ENCODE measurements at regions not wholly inside any gene's neighbourhood (a gene's known extent, or its start where the extent isn't known, plus 50 kb on each side); places are given as distances from the start of the nearest gene placed in this dataset.

DNA sequence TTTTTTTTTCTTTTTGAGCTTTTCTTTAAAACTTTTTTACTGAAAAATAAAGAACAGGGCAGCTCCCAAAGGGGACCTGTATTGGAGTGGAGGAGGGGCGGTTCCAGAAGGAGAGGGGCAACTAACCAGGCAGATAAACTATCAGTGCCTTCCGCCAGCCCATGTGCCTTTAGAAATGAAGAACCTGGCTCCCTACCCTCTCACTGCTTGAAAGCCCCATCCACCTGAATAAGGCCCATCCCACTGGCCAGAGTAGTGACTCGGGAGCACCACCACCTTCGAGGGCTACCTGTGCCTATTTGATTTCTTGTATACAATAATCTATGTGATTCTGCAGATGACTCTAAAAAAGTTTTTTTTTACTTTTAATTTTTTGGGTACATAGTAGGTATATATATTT lies 276.7 kb downstream of the PSAT1 start:
- H3K4me3 ChIP-seq (ENCODE audit: low read length), result no peak overlapping the region
- H3K9me3 ChIP-seq (ENCODE audit: control insufficient read depth, insufficient read depth, low read length), result no peaks in the 10 kb centered on the region
- H3K27me3 ChIP-seq (ENCODE audit: control insufficient read depth, insufficient read depth, low read length), result no peaks in the 10 kb centered on the region
- H3K4me1 ChIP-seq (ENCODE audit: control insufficient read depth, insufficient read depth, low read length), result no peaks in the 10 kb centered on the region
- H3K36me3 ChIP-seq (ENCODE audit: control insufficient read depth, insufficient read depth, low read length), result no peaks in the 10 kb centered on the region
- no peak overlapping the region for H3K27ac ChIP-seq (ENCODE audit: low read length)
- no CpG with 5 or more reads among the region's 4 CpGs for WGBS (ENCODE audit: insufficient coverage, insufficient read length)
- no peak for DNase-seq (ENCODE audit: low read depth, low spot score)

DNA sequence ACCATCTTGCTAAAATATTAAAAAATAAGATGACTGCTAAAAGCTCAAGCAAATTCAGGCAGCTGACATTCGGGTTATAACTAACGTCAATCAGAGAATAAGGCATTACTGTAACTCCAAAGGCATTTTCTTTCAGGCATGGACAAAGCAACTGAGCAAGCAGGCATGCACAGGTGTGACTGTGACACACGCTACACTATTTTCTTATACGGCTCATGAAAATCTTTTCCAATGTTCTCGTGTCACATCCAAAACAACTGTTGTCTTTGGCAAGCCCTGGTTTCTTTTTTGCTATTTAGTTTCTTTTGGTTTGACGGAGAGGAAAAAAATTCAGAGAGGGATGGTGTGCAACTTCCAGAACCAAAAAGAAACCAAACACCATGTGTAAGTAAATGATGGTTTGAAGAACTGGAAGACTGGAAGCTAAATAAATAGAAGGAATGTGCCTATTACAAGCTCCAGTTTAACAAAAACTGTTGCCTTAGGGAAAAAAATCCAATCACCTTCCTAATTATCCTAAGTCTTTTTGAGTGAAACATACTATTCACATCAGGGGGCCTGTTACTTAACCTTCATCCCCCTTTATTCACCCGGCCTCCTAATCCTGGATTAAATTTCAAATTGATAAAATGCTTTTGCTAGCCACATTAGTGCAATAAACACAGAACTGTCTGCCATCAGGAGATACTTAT lies 277.6 kb downstream of the PSAT1 start:
- DNase-seq (ENCODE audit: low read depth, low spot score), result no peak
- no CpG with 5 or more reads among the region's 7 CpGs for WGBS (ENCODE audit: insufficient coverage, insufficient read length)
- Histone ChIP-seq H3K27me3 (ENCODE audit: control insufficient read depth, insufficient read depth, low read length) (no peaks in the 10 kb centered on the region), H3K36me3 (ENCODE audit: control insufficient read depth, insufficient read depth, low read length) (no peaks in the 10 kb centered on the region), H3K4me1 (ENCODE audit: control insufficient read depth, insufficient read depth, low read length) (no peaks in the 10 kb centered on the region), H3K9me3 (ENCODE audit: control insufficient read depth, insufficient read depth, low read length) (no peaks in the 10 kb centered on the region), H3K4me3 (ENCODE audit: low read length) (no peak overlapping the region), H3K27ac (ENCODE audit: low read length) (no peak overlapping the region)

DNA sequence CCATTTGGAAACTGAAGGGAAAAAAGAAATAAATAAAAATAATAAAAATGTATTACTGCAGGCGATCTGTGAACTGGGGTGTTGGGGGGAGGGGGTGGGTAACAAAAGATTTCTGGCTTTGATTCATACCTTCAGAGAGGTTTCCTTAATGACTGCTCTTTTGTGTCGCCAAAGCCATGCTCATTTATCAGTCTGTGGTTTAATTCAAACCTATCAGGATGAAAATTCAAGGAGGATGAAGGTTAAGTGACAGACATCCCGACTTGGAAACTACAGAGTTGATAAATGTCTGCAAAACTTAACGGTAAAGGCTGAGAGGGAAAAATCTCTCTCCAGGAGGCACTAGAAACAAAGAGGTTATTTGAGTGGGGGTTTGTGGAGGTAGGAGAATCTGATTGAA lies 278.2 kb downstream of the PSAT1 start:
- Histone ChIP-seq H3K9me3 (ENCODE audit: control insufficient read depth, insufficient read depth, low read length) (no peaks in the 10 kb centered on the region), H3K4me1 (ENCODE audit: control insufficient read depth, insufficient read depth, low read length) (no peaks in the 10 kb centered on the region), H3K36me3 (ENCODE audit: control insufficient read depth, insufficient read depth, low read length) (no peaks in the 10 kb centered on the region), H3K27ac (ENCODE audit: low read length) (no peak overlapping the region), H3K4me3 (ENCODE audit: low read length) (no peak overlapping the region), H3K27me3 (ENCODE audit: control insufficient read depth, insufficient read depth, low read length) (no peaks in the 10 kb centered on the region)
- no peak for DNase-seq (ENCODE audit: low read depth, low spot score)
- WGBS (ENCODE audit: insufficient coverage, insufficient read length), result no CpG with 5 or more reads among the region's 4 CpGs

DNA sequence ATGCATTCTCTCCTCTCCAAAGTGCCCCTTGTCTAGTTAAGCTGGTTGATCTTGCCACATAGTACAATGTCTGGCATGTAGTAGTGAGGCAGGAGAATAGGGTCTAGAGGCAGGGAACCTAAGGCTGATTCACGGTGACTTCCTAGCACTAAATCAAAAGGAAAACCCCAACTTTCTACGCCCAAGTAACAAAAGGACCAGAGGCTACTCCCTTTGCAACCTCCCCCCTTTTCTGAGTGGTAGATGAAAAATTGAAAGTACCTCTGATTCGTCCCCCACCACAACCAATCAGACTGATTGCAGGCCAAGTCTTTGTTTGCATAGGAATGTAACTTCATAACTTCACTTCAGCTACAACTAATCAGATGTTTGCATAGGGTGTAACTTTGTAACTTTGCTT lies 278.8 kb downstream of the PSAT1 start:
- no CpG with 5 or more reads among the region's 3 CpGs for WGBS (ENCODE audit: insufficient coverage, insufficient read length)
- no peaks in the 10 kb centered on the region for H3K4me1 ChIP-seq (ENCODE audit: control insufficient read depth, insufficient read depth, low read length)
- H3K4me3 ChIP-seq (ENCODE audit: low read length), result no peak overlapping the region

DNA sequence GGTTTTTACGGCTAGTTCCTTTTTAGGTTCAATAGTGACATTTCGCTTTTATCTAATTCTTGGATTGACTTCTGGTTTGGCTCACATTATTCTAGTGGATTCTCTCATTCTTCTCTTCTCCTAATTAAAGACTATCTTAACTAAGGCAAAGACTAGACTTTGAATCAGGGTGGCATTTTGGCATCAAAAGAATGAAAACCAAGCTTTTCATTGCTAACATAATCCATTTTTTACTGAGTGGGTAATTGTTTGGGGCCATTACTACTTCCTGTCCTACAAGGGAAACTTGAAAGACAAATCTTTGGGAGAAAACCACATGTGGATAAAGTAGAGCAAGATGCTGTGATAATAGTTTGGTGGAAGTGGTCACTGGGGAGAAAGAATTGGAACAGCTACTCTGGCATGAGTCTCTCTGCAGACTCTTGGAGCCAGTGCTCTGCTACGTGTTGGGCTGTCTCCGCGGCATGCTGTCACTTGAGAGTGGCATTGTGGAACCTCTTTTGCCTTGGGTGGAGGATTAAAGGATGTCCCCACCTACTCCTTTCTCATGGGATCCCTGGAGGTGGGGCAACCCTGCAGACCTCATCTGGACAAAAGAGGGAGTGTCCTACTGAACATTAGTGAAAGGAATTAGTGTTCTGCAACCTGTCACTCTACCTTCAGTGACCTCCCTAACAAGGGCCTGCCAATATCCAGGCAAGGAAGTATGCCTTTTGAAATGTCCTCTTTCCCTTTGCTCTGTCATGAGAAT lies 280.4 kb downstream of the PSAT1 start:
- no peak for DNase-seq (ENCODE audit: low read depth, low spot score)
- Histone ChIP-seq H3K27me3 (ENCODE audit: control insufficient read depth, insufficient read depth, low read length) (no peaks in the 10 kb centered on the region), H3K4me3 (ENCODE audit: low read length) (no peak overlapping the region), H3K9me3 (ENCODE audit: control insufficient read depth, insufficient read depth, low read length) (no peaks in the 10 kb centered on the region), H3K36me3 (ENCODE audit: control insufficient read depth, insufficient read depth, low read length) (no peaks in the 10 kb centered on the region), H3K4me1 (ENCODE audit: control insufficient read depth, insufficient read depth, low read length) (no peaks in the 10 kb centered on the region), H3K27ac (ENCODE audit: low read length) (no peak overlapping the region)
- no CpG with 5 or more reads among the region's 5 CpGs for WGBS (ENCODE audit: insufficient coverage, insufficient read length)

More for the DNA sequence above, 278.8 kb downstream of the PSAT1 start:
- Histone ChIP-seq H3K27me3 (ENCODE audit: control insufficient read depth, insufficient read depth, low read length) (no peaks in the 10 kb centered on the region), H3K27ac (ENCODE audit: low read length) (no peak overlapping the region), H3K36me3 (ENCODE audit: control insufficient read depth, insufficient read depth, low read length) (no peaks in the 10 kb centered on the region), H3K9me3 (ENCODE audit: control insufficient read depth, insufficient read depth, low read length) (no peaks in the 10 kb centered on the region)
- DNase-seq (ENCODE audit: low read depth, low spot score), result no peak

DNA sequence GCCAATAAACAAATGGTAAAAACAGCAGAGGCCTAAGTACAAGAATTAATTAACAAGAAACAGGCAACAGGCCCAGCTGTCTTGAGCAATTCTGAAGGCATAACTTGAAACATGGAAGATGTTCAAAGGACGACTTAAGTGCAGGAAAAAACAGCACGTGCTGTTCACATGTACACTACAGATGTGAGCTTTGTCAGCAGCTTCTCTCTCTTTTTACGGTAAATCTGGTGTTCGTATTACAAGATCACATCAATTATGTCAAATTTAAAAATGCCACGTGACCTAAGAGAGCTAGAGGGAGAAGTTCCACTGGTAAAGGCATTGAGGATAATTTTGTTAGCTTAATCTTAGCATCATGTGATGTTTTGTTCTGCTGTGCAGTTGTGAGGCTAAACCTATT lies 281.1 kb downstream of the PSAT1 start:
- Histone ChIP-seq H3K27ac (ENCODE audit: low read length) (no peak overlapping the region), H3K36me3 (ENCODE audit: control insufficient read depth, insufficient read depth, low read length) (no peaks in the 10 kb centered on the region), H3K27me3 (ENCODE audit: control insufficient read depth, insufficient read depth, low read length) (no peaks in the 10 kb centered on the region), H3K4me3 (ENCODE audit: low read length) (no peak overlapping the region), H3K4me1 (ENCODE audit: control insufficient read depth, insufficient read depth, low read length) (no peaks in the 10 kb centered on the region), H3K9me3 (ENCODE audit: control insufficient read depth, insufficient read depth, low read length) (no peaks in the 10 kb centered on the region)
- no CpG with 5 or more reads among the region's 5 CpGs for WGBS (ENCODE audit: insufficient coverage, insufficient read length)
- DNase-seq (ENCODE audit: low read depth, low spot score), result no peak

DNA sequence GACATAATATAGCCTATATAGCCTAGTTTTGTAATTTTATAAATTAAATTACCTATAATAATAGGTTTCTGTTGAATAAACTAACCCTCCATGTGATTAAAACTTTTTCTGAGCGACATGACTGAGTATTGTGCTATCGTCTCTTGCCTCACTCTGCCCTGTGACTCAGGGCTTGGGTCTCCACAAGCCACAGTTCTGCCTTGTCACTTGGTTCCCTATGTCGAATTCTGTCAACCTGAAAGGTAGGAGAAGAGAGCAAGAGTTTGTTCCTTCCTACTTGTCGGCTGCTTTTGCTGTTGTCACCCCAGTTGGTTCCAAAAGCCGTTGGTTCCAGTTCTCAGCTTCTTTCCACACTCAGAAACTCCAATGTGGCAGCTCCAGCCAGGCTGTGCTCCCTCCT lies 285.9 kb downstream of the PSAT1 start:
- no peak for DNase-seq (ENCODE audit: low read depth, low spot score)
- Histone ChIP-seq H3K4me1 (ENCODE audit: control insufficient read depth, insufficient read depth, low read length) (no peaks in the 10 kb centered on the region), H3K9me3 (ENCODE audit: control insufficient read depth, insufficient read depth, low read length) (no peaks in the 10 kb centered on the region), H3K4me3 (ENCODE audit: low read length) (no peak overlapping the region), H3K27ac (ENCODE audit: low read length) (no peak overlapping the region), H3K27me3 (ENCODE audit: control insufficient read depth, insufficient read depth, low read length) (no peaks in the 10 kb centered on the region), H3K36me3 (ENCODE audit: control insufficient read depth, insufficient read depth, low read length) (no peaks in the 10 kb centered on the region)
- no CpG with 5 or more reads among the region's 5 CpGs for WGBS (ENCODE audit: insufficient coverage, insufficient read length)

DNA sequence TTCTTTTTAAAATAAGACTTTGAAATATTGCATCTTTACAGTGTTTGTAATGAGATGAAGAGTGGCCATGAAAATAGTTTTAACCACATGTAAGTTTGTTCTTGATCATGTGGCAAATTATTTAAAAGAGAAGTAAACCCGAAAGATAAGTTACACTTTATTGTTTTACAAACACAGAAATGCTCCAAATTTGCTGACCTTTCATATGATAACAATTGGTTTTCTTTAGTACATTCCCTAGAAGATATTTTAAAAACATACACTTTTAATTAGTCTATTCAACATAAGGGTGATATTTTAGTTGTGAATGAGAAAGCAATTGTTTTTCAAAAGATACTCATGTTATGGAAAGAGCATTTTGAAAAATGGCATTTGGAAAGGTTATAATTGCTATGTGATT lies 287.7 kb downstream of the PSAT1 start:
- Histone ChIP-seq H3K4me3 (ENCODE audit: low read length) (no peak overlapping the region), H3K9me3 (ENCODE audit: control insufficient read depth, insufficient read depth, low read length) (no peaks in the 10 kb centered on the region), H3K27me3 (ENCODE audit: control insufficient read depth, insufficient read depth, low read length) (no peaks in the 10 kb centered on the region), H3K27ac (ENCODE audit: low read length) (no peak overlapping the region), H3K4me1 (ENCODE audit: control insufficient read depth, insufficient read depth, low read length) (no peaks in the 10 kb centered on the region), H3K36me3 (ENCODE audit: control insufficient read depth, insufficient read depth, low read length) (no peaks in the 10 kb centered on the region)
- no CpG with 5 or more reads among the region's 1 CpG for WGBS (ENCODE audit: insufficient coverage, insufficient read length)
- no peak for DNase-seq (ENCODE audit: low read depth, low spot score)

DNA sequence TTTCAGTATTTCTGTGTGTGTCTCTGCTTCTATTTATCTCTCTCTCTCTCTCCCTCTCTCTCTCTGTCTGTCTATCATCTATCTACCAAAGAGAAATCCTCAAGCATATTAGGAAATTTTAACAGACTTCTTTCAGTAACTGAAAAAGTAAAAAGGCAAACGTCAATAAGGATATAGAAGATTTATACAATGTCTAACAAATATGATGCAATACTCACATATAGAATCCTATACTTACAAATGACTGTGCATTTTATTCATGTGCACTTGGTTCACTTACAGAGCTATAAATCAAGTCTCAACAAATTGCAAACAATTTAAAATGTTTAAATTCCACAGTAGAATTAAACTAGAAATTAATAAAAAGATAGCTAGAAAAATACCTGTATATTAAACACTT lies 289.0 kb downstream of the PSAT1 start:
- H3K9me3 ChIP-seq (ENCODE audit: control insufficient read depth, insufficient read depth, low read length), result no peaks in the 10 kb centered on the region
- WGBS (ENCODE audit: insufficient coverage, insufficient read length), result no CpG with 5 or more reads among the region's 1 CpG
- no peak for DNase-seq (ENCODE audit: low read depth, low spot score)

DNA sequence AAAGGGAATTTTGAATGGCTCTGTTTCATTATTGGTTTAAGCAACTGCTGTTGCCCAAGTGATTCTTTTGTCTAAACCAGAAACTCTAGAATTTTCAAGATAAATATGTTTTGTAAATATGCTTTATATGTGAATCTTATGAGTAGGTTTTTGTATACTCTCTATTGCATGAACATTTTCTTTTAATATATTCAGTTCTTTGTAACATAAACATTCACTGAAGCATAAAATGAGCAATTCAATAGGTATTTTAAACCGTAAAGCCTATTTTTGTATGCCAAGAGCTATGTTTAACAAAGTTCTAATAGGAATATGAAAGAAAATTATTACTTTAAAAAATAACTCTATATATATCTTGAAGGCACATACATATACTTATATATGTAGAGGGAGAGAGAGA lies 293.1 kb downstream of the PSAT1 start:
- no peak overlapping the region for H3K27ac ChIP-seq (ENCODE audit: low read length)
- H3K9me3 ChIP-seq (ENCODE audit: control insufficient read depth, insufficient read depth, low read length), result no peaks in the 10 kb centered on the region
- no peak overlapping the region for H3K4me3 ChIP-seq (ENCODE audit: low read length)
- no peaks in the 10 kb centered on the region for H3K27me3 ChIP-seq (ENCODE audit: control insufficient read depth, insufficient read depth, low read length)
- DNase-seq (ENCODE audit: low read depth, low spot score), result no peak
- no CpG with 5 or more reads among the region's 1 CpG for WGBS (ENCODE audit: insufficient coverage, insufficient read length)
- H3K36me3 ChIP-seq (ENCODE audit: control insufficient read depth, insufficient read depth, low read length), result no peaks in the 10 kb centered on the region
- H3K4me1 ChIP-seq (ENCODE audit: control insufficient read depth, insufficient read depth, low read length), result no peaks in the 10 kb centered on the region

More for the DNA sequence above, 289.0 kb downstream of the PSAT1 start:
- no peaks in the 10 kb centered on the region for H3K27me3 ChIP-seq (ENCODE audit: control insufficient read depth, insufficient read depth, low read length)
- no peaks in the 10 kb centered on the region for H3K4me1 ChIP-seq (ENCODE audit: control insufficient read depth, insufficient read depth, low read length)
- H3K27ac ChIP-seq (ENCODE audit: low read length), result no peak overlapping the region
- H3K36me3 ChIP-seq (ENCODE audit: control insufficient read depth, insufficient read depth, low read length), result no peaks in the 10 kb centered on the region
- no peak overlapping the region for H3K4me3 ChIP-seq (ENCODE audit: low read length)

DNA sequence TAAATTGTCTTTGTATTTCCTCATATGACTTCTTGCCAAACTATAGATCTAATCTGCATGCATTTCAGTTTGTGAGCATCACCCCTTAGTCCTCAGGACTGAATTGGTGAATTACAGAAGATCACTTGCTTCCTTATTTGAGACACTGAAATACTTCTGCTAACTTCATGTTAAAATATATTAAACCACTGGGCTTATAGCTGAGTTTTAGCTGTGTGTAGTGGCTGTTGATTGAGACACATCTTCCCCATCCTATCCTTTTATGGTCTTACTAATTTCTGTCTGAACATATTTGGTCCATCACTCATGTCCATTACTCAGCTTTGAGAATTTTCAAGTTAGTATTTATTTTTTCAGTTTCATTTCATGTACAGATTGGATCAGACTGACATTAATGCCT lies 295.9 kb downstream of the PSAT1 start:
- DNase-seq (ENCODE audit: low read depth, low spot score), result no peak
- no peak overlapping the region for H3K4me3 ChIP-seq (ENCODE audit: low read length)

More for the DNA sequence above, 295.9 kb downstream of the PSAT1 start:
- no peak overlapping the region for H3K27ac ChIP-seq (ENCODE audit: low read length)
- no peaks in the 10 kb centered on the region for H3K4me1 ChIP-seq (ENCODE audit: control insufficient read depth, insufficient read depth, low read length)
- H3K27me3 ChIP-seq (ENCODE audit: control insufficient read depth, insufficient read depth, low read length), result no peaks in the 10 kb centered on the region
- no peaks in the 10 kb centered on the region for H3K9me3 ChIP-seq (ENCODE audit: control insufficient read depth, insufficient read depth, low read length)
- H3K36me3 ChIP-seq (ENCODE audit: control insufficient read depth, insufficient read depth, low read length), result no peaks in the 10 kb centered on the region

Data from iPS DF 6.9 (cell line).